ENCODE measurements at regions not wholly inside any gene's neighbourhood (a gene's known extent, or its start where the extent isn't known, plus 50 kb on each side); places are given as distances from the start of the nearest gene placed in this dataset.
A peak's percentile ranks its signal among the peaks of the same experiment; 100 is the strongest.

GRCh38 chr5:162325143-162325727 is 257.7 kb downstream of the GABRG2 start:
- no peak for DNase-seq

DNA sequence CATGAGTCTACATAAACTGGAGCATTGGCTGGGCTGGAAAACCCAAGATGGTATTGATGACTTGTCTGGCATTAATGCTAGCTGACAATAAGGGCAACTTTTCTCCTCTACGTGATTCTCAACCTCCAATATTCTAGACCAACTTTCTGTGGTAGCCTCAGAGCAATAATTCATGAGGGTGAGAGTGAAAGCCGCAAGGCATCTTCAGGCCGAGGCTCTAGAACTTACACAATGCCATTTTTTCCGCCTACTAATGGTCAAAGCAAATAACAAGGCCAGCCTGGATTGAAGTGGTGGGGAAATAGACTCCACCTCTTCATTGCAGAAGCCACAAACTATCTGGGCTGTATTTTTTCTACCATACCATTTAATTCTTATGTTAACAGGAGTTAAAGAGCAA is 267.4 kb downstream of the GABRG2 start:
- no peak for DNase-seq

- no peak for DNase-seq
Observed at GRCh38 chr5:162360373-162360931, 292.9 kb downstream of the GABRG2 start.

DNA sequence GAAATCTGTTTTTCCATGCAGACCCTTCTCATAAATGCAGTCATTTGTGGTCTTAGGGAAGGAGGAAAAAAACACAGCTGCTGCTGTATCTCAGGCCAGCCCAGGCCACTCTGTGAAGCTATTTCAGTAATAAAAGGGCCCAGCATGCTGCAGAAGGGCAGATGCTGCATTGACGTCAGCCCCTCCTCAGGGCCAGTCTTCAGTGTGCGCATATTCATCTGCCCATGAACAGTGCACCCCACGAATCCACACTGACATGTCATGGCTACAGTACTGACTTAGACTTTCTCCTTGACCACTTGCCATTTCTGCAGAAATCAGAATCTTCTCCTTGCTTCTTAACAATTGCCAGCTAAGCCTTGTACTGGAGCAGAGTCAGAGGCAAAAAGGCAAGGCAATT is 304.7 kb downstream of the GABRG2 start:
- peak; percentile 1 for DNase-seq

GRCh38 chr5:162377895-162378294 is 310.3 kb downstream of the GABRG2 start:
- no peak for DNase-seq

- no peak for DNase-seq
Observed at GRCh38 chr5:162382839-162383238, 315.3 kb downstream of the GABRG2 start.

DNA sequence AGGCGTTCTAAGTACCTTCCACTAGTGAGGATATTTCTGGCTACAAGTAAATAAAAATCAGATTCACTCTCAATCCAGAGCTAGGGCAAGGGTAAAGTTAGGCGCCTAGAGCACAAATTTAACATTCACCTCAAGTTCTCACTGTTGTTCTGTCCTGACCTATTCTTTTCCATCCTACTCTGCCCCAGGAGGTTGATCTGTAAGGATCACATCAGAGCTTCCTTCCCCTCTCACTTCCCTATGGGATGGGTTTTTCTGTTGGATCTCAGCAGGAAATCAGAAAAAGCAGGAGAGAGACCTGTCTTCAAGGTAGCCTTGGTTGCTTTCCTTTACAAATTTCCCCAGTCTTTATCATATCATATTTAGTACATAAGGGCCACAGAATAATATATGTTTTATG is 316.7 kb downstream of the GABRG2 start:
- no peak for DNase-seq

- no peak for DNase-seq
Observed at GRCh38 chr5:162391833-162392232, 324.3 kb downstream of the GABRG2 start.

GRCh38 chr5:162392336-162392735 is 324.8 kb downstream of the GABRG2 start:
- no peak for DNase-seq

GRCh38 chr5:162393534-162393933 is 326.0 kb downstream of the GABRG2 start:
- no peak for DNase-seq

GRCh38 chr5:162407614-162408013 is 340.0 kb downstream of the GABRG2 start:
- no peak for DNase-seq

GRCh38 chr5:162410365-162410764 is 342.8 kb downstream of the GABRG2 start:
- DNase-seq = no peak

GRCh38 chr5:162429142-162429541 is 361.6 kb downstream of the GABRG2 start:
- no peak for DNase-seq

- DNase-seq = no peak
Observed at GRCh38 chr5:162434281-162434680, 366.7 kb downstream of the GABRG2 start.

DNA sequence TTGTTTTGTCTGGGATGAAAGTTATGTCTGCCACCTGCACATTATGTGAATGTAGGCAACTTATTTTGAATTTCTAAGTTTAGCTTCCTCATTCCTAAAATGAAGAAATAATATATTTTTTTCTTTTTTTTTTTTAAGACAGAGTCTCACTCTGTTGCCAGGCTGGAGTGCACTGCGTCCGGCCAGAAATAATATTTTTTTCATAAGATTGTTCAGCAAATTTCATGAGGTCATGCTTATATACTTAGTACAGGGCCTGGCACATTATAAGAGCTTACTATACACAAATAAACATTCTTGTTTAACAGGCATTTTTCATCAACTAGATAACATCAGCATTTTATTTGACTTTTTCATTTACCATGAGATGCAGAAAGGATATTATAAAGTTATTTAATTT is 368.5 kb downstream of the GABRG2 start:
- DNase-seq = no peak

- DNase-seq = no peak
Observed at GRCh38 chr5:162444129-162444762, 376.7 kb downstream of the GABRG2 start.

DNA sequence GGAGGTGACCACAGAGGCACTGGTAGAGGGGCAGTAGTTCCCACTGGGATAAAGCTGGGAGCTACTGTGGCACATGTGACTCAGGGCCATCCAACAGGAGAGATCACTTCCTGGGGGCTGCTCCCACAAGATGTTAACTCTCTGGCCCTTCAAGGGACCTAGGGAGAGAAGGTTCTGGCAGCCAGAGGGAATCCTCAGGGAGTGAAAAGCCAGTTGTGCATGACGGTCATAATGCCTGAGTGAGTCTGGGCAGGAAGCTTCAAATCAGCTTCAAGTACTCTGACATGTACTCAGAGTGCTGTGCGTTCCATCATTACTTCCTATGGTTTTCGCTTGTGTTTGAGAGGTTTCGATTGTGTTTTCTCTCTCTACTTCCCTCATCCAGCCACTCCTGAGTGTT is 388.5 kb downstream of the GABRG2 start:
- DNase-seq = no peak

- DNase-seq = no peak
Observed at GRCh38 chr5:162466011-162466410, 398.4 kb downstream of the GABRG2 start.

DNA sequence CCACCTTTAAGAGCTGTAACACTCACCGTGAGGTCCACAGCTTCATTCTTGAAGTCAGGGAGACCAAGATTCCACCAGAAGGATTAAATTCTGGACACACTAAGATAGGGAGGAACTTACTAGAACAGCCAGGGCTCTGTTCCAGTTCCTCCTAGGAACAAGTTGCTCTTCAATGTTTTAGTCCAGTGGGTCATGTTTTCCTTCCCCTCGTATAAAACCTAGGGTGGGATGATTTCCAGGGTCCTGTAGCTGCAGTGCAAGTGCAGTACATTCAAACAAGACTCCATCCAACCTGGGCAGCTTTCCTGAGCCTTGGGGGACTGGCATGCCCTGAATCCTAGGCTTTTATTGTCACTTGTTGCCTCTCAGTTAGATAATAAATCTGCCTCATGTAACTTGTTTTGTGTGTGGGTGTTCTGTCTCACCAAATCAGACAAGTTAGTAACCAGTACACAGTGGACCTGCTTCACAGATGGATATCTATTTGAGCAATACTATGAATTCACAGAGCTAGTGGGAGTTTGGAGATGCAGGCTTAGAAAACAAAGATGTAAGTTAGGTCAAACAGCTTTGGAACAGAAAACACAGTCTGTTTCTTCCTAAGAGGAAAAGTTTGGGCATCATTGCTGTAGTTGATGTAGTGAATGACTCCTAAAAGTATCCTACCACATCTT is 405.6 kb downstream of the GABRG2 start:
- no peak for DNase-seq

DNA sequence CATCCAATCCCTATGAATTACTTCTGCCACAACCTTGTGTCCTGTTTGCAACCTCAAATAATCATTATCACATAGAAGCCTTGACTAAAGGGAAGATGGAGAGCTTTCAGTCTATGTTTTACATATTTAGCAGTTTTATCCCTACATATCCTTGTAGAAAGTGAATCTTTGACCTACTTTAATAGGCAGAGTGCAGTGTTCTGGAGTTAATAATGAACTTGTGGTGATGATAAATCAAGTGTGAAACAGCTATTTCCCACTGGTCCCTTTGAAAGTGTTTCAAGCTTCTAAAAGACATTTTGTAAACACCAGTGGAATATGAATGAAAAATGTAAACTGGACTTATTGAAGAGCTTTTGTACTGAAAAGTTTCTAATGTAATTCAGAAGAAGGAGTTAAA is 406.7 kb downstream of the GABRG2 start:
- DNase-seq = no peak

- DNase-seq = no peak
Observed at GRCh38 chr5:162484095-162484494, 416.5 kb downstream of the GABRG2 start.

DNA sequence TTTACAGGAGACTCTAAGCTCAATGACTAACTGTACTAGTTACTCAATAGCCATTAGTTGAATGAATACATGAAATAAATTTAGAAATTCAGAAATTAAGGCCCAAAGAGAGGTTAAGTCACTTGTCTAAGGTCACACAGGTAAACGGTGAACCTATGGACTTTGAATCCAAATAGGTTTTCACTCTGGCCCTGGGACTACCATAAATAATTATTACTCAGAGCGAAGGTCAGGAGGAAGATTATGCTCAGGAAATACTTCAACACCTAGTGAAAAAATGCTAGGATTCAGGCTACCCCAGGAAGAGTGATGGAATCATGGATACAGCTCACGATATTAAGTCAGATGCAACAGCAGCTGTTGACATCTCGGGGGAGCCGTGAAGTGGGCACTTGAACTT is 417.4 kb downstream of the GABRG2 start:
- DNase-seq = no peak

DNA sequence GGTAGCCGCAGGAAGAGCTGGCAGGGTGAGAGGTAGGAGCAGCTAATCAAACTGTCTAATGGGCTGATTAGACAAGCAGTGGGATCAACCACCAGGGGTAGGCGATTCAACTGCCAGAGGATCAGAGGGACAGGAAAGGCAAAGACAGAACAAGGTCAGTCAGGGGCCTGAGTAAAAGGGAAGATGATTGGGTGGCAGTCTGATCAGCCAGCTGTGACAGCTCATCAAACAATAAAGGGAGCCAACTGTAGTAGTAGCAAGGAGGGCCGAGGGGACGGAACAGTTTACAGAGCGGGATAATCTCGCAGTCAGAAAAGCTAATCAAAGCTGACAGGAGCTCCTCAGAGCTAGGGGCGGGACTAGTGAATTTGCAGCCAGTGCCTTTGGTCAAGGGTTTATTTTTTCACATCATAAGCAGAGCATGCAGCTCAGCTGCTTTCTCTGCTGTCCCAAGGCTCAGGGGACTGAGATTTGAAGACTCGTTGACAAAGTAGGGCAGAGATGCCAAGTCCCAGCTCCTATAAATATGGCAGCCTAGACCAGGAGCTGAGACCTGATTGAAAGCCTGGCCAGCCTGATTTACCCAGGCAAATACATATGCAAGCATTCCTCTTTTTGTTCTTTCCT is 418.2 kb downstream of the GABRG2 start:
- peak; percentile 87 for DNase-seq
